ENCODE measurements at regions not wholly inside any gene's neighbourhood (a gene's known extent, or its start where the extent isn't known, plus 50 kb on each side); places are given as distances from the start of the nearest gene placed in this dataset.
"Not testable (repeated sequence)": the region's sequence is repeated elsewhere in the genome, so short reads cannot be mapped to it uniquely, and the experiment has no call there.

DNA sequence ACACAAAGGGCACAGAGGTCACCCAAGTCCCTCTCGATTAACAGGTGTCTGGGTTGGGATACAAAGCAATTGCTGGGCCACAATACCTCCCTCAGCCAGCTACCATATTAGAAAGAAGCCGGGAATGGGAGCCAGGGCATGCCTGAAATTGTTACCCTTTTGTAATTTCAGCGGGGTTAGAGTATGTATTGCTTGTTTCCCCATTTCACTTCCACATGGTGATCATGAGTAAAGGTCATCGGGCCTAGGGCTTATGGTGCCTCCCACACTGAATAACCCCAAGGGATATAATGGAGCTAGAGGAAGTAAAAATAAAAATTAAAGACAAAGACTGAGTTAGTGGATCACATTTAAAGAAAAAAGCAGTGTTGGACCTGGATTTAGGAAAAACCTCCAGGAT lies 437.2 kb upstream of the KLHL29 start:
- H3K36me3 Mint-ChIP-seq = no peaks in the 10 kb centered on the region
- H3K27ac Mint-ChIP-seq = no peak overlapping the region
- no peak for ATAC-seq
- no peaks in the 10 kb centered on the region for H3K9me3 Mint-ChIP-seq
- DNase-seq (ENCODE audit: low spot score in 2 of 2) = no peak

- no peak for ATAC-seq
- Mint-ChIP-seq H3K27ac (no peak overlapping the region), H3K36me3 (no peaks in the 10 kb centered on the region), H3K9me3 (no peaks in the 10 kb centered on the region)
- DNase-seq (ENCODE audit: low spot score in 2 of 2) = no peak
Measured at GRCh38 chr2:22950431-22950830, 434.5 kb upstream of the KLHL29 start.

DNA sequence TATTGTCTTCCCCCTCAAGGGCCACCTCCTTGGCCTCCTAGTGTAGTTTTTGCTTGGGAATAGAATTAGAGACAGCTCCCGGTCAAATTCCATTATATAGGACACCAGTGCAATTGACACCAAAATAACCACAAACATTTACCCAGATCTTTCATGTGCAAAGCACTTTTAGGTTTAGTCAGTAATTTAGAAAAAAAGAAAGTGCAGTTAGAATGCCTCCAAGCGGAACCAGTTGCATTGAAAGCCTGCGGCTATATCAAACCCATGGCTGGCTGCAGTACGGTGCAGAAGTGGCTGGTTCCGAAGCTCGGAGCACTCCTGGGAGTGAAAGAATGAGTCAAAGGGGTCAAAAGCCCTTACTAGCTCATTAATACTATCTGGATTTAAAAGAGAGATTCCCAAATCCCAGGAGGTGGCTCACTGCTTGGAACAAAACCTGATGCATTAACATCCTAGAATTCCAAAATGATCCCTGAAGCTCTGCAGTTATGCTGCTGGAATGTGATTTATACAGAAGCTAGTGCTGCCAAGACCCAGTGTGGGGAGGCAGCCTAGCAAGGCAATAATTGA lies 432.2 kb upstream of the KLHL29 start:
- H3K27ac Mint-ChIP-seq = no peak overlapping the region
- no peak for ATAC-seq
- H3K36me3 Mint-ChIP-seq = no peaks in the 10 kb centered on the region
- no peak for DNase-seq (ENCODE audit: low spot score in 2 of 2)
- H3K9me3 Mint-ChIP-seq = no peaks in the 10 kb centered on the region

GRCh38 chr2:22957446-22957845 lies 427.5 kb upstream of the KLHL29 start:
- DNase-seq (ENCODE audit: low spot score in 2 of 2) = no peak
- H3K9me3 Mint-ChIP-seq = no peaks in the 10 kb centered on the region
- H3K27ac Mint-ChIP-seq = no peak overlapping the region
- no peak for ATAC-seq
- no peaks in the 10 kb centered on the region for H3K36me3 Mint-ChIP-seq

- Mint-ChIP-seq H3K27ac (no peak overlapping the region), H3K9me3 (no peaks in the 10 kb centered on the region), H3K36me3 (no peaks in the 10 kb centered on the region)
- DNase-seq (ENCODE audit: low spot score in 2 of 2) (no peak), ATAC-seq (no peak)
Measured at GRCh38 chr2:22958308-22958707, 426.7 kb upstream of the KLHL29 start.

- Mint-ChIP-seq H3K36me3 (no peaks in the 10 kb centered on the region), H3K27ac (no peak overlapping the region), H3K9me3 (peaks cover 0 to 7% of the 10 kb centered on the region in 2 donors)
- DNase-seq (ENCODE audit: low spot score in 2 of 2) = no peak
- no peak for ATAC-seq
Measured at GRCh38 chr2:22967756-22968155, 417.2 kb upstream of the KLHL29 start.

DNA sequence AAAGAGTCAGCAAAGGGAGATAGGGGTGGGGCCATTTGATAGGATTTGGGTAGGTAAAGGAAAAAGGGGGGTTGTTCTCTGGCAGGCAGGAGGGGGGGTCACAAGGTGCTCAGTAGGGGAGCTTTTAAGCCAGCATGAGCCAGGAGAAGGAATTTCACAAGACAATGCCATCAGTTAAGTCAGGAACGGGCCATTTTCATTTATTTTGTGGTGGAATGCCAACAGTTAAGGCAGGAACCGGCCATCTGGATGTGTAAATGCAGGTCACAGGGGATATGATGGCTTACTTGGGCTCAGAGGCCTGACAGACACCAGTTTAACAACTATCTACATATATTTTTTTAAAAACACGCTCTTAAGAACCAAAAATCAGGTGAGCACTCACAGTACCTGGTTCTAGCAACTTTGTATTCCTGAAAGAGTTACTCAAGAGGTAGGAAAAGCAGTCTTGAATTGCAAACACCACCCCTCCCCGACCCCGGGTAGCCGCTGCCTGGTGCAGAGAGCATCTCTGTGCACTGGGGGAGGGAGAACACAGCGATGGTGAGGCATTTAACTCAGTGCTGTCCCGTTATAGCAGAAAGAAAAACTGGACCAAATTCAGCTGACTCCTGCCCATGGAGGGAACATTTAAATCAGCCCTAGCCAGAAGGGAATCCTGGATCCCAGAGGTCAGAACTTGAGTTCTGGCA lies 414.5 kb upstream of the KLHL29 start:
- no peak overlapping the region for H3K27ac Mint-ChIP-seq
- no peak for ATAC-seq

GRCh38 chr2:22970991-22971390 lies 414.0 kb upstream of the KLHL29 start:
- H3K9me3 Mint-ChIP-seq = peaks cover 0 to 7% of the 10 kb centered on the region in 2 donors
- no peak overlapping the region for H3K27ac Mint-ChIP-seq
- ATAC-seq (no peak), DNase-seq (ENCODE audit: low spot score in 2 of 2) (no peak)
- no peaks in the 10 kb centered on the region for H3K36me3 Mint-ChIP-seq

More for the DNA sequence above, 414.5 kb upstream of the KLHL29 start:
- Mint-ChIP-seq H3K36me3 (no peaks in the 10 kb centered on the region), H3K9me3 (peaks cover 0 to 7% of the 10 kb centered on the region in 2 donors)
- DNase-seq (ENCODE audit: low spot score in 2 of 2) = no peak

- Mint-ChIP-seq H3K36me3 (peaks cover 0 to 5% of the 10 kb centered on the region in 2 donors), H3K9me3 (peaks cover 4 to 5% of the 10 kb centered on the region in 2 donors), H3K27ac (no peak overlapping the region)
- no peak for ATAC-seq
- no peak for DNase-seq (ENCODE audit: low spot score in 2 of 2)
Measured at GRCh38 chr2:22981785-22982184, 403.2 kb upstream of the KLHL29 start.

DNA sequence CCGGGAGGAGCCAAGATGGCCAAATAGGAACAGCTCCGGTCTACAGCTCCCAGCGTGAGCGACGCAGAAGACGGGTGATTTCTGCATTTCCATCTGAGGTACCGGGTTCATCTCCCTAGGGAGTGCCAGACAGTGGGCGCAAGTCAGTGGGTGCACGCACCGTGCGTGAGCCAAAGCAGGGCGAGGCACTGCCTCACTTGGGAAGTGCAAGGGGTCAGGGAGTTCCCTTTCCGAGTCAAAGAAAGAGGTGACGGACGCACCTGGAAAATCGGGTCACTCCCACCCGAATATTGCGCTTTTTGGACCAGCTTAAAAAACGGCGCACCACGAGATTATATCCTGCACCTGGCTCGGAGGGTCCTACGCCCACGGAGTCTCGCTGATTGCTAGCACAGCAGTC lies 400.8 kb upstream of the KLHL29 start:
- DNase-seq (ENCODE audit: low spot score in 2 of 2); H3K36me3 Mint-ChIP-seq; H3K9me3 Mint-ChIP-seq; ATAC-seq; H3K27ac Mint-ChIP-seq: not testable (repeated sequence)

DNA sequence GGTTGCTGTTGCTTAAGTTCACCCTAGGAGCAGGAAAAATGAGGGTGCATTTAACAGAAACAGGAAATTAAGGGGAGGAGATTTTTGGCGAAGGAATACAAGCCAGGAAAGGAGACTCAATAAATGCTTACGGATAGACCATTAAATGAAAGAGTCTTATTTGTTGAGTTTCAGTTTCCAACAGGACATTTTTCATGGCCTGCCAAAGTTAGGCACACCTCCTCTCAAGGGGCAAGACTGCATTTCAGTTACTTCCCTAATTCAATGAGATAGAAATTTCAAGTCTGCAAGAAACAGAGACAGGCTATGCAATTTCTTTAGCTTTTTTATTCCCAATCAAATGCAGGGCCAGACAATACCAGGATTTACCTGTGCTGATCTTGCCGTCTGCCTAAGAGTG lies 394.7 kb upstream of the KLHL29 start:
- ATAC-seq (no peak), DNase-seq (ENCODE audit: low spot score in 2 of 2) (no peak)
- no peaks in the 10 kb centered on the region for H3K36me3 Mint-ChIP-seq
- H3K9me3 Mint-ChIP-seq = no peaks in the 10 kb centered on the region
- no peak overlapping the region for H3K27ac Mint-ChIP-seq

GRCh38 chr2:22991844-22992243 lies 393.1 kb upstream of the KLHL29 start:
- H3K36me3 Mint-ChIP-seq = no peaks in the 10 kb centered on the region
- H3K9me3 Mint-ChIP-seq = no peaks in the 10 kb centered on the region
- H3K27ac Mint-ChIP-seq = no peak overlapping the region
- DNase-seq (ENCODE audit: low spot score in 2 of 2) = no peak
- ATAC-seq = no peak

GRCh38 chr2:22992441-22992840 lies 392.5 kb upstream of the KLHL29 start:
- no peaks in the 10 kb centered on the region for H3K9me3 Mint-ChIP-seq
- ATAC-seq (no peak), DNase-seq (ENCODE audit: low spot score in 2 of 2) (no peak)
- no peak overlapping the region for H3K27ac Mint-ChIP-seq
- no peaks in the 10 kb centered on the region for H3K36me3 Mint-ChIP-seq

DNA sequence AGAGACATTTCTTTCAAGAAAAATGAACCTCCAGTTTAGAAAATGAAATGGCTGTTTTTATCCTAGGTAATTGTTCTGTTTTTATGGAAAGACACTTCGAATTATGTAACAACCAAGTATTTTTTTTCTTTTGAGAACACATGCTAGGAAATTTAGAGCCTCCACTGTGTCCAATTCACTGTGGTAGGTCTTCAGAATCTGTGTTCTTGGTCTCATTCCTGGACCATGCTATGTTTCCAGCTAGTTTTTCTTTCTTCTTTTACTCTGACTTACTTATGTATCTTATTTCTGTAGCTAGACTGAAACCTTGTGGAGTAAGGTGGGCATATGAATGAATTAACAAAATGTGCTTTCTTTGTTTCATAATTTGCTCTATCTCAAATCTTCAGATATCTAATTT lies 391.7 kb upstream of the KLHL29 start:
- H3K27ac Mint-ChIP-seq = no peak overlapping the region
- DNase-seq (ENCODE audit: low spot score in 2 of 2) = no peak
- H3K36me3 Mint-ChIP-seq = no peaks in the 10 kb centered on the region
- no peaks in the 10 kb centered on the region for H3K9me3 Mint-ChIP-seq
- ATAC-seq = no peak

- no peak for ATAC-seq
Measured at GRCh38 chr2:22995576-22995975, 389.4 kb upstream of the KLHL29 start.

DNA sequence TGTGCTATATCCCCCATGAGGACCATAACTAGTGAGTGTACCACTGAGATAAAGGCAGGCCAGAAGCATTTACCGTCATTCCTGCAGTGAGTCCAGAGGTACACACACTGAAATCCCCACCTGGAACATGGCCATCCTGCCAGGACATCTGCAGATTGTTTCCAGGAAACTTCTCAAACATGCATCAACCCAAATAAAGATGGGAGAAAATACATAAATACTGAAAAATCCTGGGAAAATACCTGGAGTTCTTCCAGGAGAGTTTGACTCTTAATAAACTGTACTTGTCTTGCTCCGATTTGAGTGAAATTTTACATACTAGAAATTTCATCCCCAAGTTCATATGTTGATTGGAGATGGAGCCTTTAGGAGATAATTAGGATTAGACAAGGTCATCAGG lies 388.1 kb upstream of the KLHL29 start:
- Mint-ChIP-seq H3K27ac (no peak overlapping the region), H3K9me3 (no peaks in the 10 kb centered on the region), H3K36me3 (no peaks in the 10 kb centered on the region)
- no peak for DNase-seq (ENCODE audit: low spot score in 2 of 2)
- no peak for ATAC-seq

More at GRCh38 chr2:22995576-22995975, 389.4 kb upstream of the KLHL29 start:
- Mint-ChIP-seq H3K36me3 (no peaks in the 10 kb centered on the region), H3K9me3 (no peaks in the 10 kb centered on the region), H3K27ac (no peak overlapping the region)
- DNase-seq (ENCODE audit: low spot score in 2 of 2) = no peak

DNA sequence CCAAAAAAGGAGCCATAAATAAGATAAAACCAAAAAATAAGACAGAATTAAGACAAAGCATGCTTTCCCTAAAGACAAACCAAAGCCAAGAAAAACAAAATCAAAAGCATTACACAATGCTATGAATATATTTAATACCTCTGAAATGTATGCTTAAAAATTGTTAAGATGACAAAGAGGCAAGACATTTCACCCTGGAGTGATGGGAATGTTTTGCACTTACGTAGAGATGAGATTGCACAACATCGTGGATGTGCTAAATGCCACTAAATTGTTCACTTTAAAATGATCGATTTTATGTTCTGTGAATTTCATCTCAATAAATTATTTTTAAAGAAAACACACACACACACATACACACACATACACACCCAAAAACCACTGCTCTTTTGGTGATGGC lies 386.6 kb upstream of the KLHL29 start:
- H3K36me3 Mint-ChIP-seq = no peaks in the 10 kb centered on the region
- H3K9me3 Mint-ChIP-seq = no peaks in the 10 kb centered on the region
- DNase-seq (ENCODE audit: low spot score in 2 of 2) = no peak
- no peak overlapping the region for H3K27ac Mint-ChIP-seq
- ATAC-seq = no peak

DNA sequence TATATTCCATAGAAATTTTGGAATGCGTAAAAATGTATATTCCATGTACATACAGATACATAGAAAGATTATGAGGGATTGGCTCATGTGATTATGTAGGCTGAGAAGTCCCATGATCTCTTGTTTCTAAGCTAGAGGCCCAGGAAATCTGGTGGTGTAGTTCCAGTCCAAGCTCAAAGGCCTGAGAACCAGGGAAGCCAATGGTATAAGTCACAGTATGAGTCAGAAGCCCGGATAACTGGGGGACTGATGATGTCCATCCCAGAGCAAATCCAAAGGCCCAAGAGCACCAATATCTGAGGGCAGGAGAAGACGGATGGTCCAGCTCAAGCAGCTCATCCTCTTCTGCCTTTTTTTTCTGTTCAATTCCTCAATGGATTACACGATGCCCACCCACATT lies 385.0 kb upstream of the KLHL29 start:
- H3K27ac Mint-ChIP-seq = no peak overlapping the region
- H3K9me3 Mint-ChIP-seq = no peaks in the 10 kb centered on the region
- ATAC-seq = no peak

More for the DNA sequence above, 385.0 kb upstream of the KLHL29 start:
- DNase-seq (ENCODE audit: low spot score in 2 of 2) = no peak
- no peaks in the 10 kb centered on the region for H3K36me3 Mint-ChIP-seq

Data from activated naive CD4-positive, alpha-beta T cell treated with anti-CD3 and anti-CD28 coated beads, Interleukin-2, amount 50 U/mL, for 72 hours (primary cell).